ENCODE measurements at regions not wholly inside any gene's neighbourhood (a gene's known extent, or its start where the extent isn't known, plus 50 kb on each side); places are given as distances from the start of the nearest gene placed in this dataset.

DNA sequence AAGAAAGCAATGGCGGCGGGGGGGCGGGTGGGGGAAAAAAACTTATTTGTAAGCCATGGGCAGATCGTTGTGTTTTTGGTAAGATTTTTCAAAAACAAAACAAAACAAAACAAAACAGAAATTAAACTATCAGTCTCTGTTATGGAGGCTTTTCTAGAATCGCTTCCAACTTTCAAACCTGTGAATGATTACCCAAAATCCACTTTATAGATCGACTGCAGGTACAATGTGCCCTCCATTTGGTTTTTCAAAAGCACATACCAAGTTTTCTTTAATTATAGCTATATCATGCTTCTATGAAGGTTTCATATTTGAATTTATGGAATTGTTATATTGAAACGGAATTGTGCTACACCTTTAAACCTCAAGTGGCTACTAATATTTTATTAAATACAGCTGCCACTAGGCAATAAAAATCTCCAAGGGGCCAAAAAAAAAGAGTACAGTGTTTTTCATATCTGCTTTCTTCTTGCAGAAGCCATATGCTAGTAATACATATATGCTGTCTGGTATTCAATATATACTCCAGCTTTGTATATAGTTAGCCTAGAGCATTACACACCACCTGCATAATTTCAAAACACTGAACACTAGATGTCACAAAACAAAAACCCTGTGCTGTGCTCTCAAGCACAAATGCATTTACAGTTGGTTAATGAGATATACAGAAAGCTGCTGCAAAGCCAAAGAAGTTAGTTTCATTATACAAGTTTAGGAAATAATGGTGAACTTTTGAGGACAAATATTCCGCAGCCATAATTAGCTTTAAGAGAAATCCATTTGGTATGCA is 683.8 kb upstream of the NR2F2 start:
- Histone ChIP-seq H3K36me3 (no peaks in the 10 kb centered on the region), H3K27me3 (no peaks in the 10 kb centered on the region), H3K4me1 (ENCODE audit: low read depth) (no peaks in the 10 kb centered on the region), H3K9me3 (ENCODE audit: low read depth) (no peaks in the 10 kb centered on the region), H3K4me3 (no peak overlapping the region), H3K27ac (no peak overlapping the region)
- DNase-seq (ENCODE audit: low read depth in 1 of 2, low spot score in 1 of 2) = no peak
- TF ChIP-seq, protein P1, sequence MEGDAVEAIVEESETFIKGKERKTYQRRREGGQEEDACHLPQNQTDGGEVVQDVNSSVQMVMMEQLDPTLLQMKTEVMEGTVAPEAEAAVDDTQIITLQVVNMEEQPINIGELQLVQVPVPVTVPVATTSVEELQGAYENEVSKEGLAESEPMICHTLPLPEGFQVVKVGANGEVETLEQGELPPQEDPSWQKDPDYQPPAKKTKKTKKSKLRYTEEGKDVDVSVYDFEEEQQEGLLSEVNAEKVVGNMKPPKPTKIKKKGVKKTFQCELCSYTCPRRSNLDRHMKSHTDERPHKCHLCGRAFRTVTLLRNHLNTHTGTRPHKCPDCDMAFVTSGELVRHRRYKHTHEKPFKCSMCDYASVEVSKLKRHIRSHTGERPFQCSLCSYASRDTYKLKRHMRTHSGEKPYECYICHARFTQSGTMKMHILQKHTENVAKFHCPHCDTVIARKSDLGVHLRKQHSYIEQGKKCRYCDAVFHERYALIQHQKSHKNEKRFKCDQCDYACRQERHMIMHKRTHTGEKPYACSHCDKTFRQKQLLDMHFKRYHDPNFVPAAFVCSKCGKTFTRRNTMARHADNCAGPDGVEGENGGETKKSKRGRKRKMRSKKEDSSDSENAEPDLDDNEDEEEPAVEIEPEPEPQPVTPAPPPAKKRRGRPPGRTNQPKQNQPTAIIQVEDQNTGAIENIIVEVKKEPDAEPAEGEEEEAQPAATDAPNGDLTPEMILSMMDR (IDR thresholded peaks at IDR 0.05; ENCODE audit: low read depth, low read length) = no peak

DNA sequence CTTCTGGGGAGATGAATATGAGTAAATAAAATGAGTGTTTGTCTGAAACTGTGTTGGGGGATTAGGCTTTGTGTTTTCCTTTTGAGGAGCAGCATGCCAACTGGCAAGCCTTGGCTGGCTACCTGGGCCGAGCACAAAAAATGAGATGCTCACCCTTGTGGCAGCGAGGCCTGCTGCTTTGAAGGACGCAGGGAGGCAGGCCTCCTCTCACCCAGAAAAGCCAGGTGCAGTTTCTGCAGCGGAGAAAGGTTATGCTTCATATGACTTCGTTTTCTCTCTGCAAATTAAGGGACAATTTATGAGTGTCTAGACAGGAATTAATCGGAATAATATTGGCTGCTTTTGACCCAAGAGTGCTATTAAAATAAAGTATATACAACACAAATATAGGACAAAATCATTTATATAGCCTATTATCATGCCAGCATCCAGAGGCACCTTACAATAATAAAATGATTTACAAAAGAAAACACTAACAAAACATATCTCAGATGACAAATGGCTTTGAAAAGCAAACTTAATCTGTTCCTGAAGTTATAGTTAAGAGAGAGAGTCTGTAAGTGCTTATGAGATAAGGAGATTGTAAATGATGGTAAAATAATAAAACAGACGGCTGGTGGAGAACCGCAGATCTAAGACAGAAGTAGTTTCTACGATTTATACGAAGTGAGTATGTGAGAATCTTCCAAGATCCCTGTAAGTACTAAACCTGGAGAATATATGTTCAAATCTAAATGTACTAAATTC is 682.8 kb upstream of the NR2F2 start:
- TF ChIP-seq, protein P1 (IDR thresholded peaks at IDR 0.05; ENCODE audit: low read depth, low read length) = no peak
- Histone ChIP-seq H3K27ac (no peak overlapping the region), H3K4me3 (no peak overlapping the region), H3K9me3 (ENCODE audit: low read depth) (no peaks in the 10 kb centered on the region), H3K27me3 (no peaks in the 10 kb centered on the region), H3K4me1 (ENCODE audit: low read depth) (no peaks in the 10 kb centered on the region), H3K36me3 (no peaks in the 10 kb centered on the region)
- DNase-seq (ENCODE audit: low read depth in 1 of 2, low spot score in 1 of 2) = no peak

GRCh38 chr15:95653361-95653805 is 677.1 kb upstream of the NR2F2 start:
- Histone ChIP-seq H3K4me3 (no peak overlapping the region), H3K27me3 (no peaks in the 10 kb centered on the region), H3K9me3 (ENCODE audit: low read depth) (no peaks in the 10 kb centered on the region), H3K27ac (no peak overlapping the region), H3K36me3 (no peaks in the 10 kb centered on the region), H3K4me1 (ENCODE audit: low read depth) (no peaks in the 10 kb centered on the region)
- TF ChIP-seq, protein P1 (IDR thresholded peaks at IDR 0.05; ENCODE audit: low read depth, low read length) = no peak
- DNase-seq (ENCODE audit: low read depth in 1 of 2, low spot score in 1 of 2) = no peak

- H3K27ac ChIP-seq = no peak overlapping the region
- no peaks in the 10 kb centered on the region for H3K4me1 ChIP-seq (ENCODE audit: low read depth)
- TF ChIP-seq, protein P1 (IDR thresholded peaks at IDR 0.05; ENCODE audit: low read depth, low read length) = no peak
- no peaks in the 10 kb centered on the region for H3K9me3 ChIP-seq (ENCODE audit: low read depth)
- no peaks in the 10 kb centered on the region for H3K27me3 ChIP-seq
- H3K4me3 ChIP-seq = no peak overlapping the region
- no peaks in the 10 kb centered on the region for H3K36me3 ChIP-seq
- DNase-seq (ENCODE audit: low read depth in 1 of 2, low spot score in 1 of 2) = no peak
These were observed 675.4 kb upstream of the NR2F2 start for GRCh38 chr15:95655089-95655607.

- no peak for DNase-seq (ENCODE audit: low read depth in 1 of 2, low spot score in 1 of 2)
- TF ChIP-seq, protein P1 (IDR thresholded peaks at IDR 0.05; ENCODE audit: low read depth, low read length) = no peak
- H3K36me3 ChIP-seq = no peaks in the 10 kb centered on the region
- H3K4me1 ChIP-seq (ENCODE audit: low read depth) = no peaks in the 10 kb centered on the region
- H3K27ac ChIP-seq = no peak overlapping the region
- H3K9me3 ChIP-seq (ENCODE audit: low read depth) = no peaks in the 10 kb centered on the region
- H3K27me3 ChIP-seq = no peaks in the 10 kb centered on the region
- H3K4me3 ChIP-seq = no peak overlapping the region
These were observed 673.9 kb upstream of the NR2F2 start for GRCh38 chr15:95656595-95656994.

Measured in cardiac muscle cell (in vitro differentiated cells and primary cell).